ENCODE measurements at regions not wholly inside any gene's neighbourhood (a gene's known extent, or its start where the extent isn't known, plus 50 kb on each side); places are given as distances from the start of the nearest gene placed in this dataset.

DNA sequence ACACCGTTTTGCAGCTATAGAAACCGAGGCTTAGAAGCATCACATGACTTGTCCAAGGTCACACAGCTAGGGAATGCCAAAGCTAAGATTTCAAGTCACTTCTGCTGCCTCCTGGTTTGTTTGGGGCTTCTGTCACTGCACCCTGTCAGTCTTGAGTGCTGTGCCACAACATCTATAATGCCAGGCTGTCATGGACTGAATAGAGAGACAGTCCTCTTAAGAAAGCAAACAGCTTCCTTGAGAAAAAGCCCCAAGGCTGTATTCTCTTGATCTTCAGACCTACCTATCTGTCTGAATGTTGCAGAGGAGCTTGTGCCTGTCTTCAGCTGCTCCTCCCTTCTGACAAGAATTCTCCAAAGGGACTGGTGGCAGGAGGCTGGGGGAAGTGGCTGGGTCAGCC lies 81.6 kb downstream of the OLFM4 start:
- no TSS peak for BruUV-seq (replicated peaks)
- in situ Hi-C loops (cut with HindIII; ENCODE audit: low pct_unique_long_range_greater_than_20kb, low sequenced_read_pairs): no loop called here

DNA sequence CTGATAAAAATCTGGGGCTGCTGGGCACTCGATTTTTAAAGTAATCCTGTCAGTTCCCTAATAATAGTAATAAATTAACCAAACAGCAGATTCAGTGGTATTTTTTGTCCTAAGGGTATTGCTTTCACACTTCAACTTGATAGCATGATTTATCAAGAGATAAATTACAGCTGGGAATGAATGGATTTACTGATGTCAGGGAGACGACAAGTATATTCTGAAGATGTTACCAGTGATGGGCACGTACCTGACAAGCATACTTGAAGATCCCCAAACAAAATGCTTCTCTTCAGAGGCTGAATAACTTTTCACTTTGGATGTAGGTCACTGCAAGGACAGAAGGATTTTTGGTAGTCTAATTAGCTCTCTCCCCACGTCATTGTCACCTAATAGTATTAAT lies 82.0 kb downstream of the OLFM4 start:
- intact Hi-C loops (cut with micrococcal nuclease; ENCODE audit: unreplicated experiment) (no loop called here), in situ Hi-C loops (cut with HindIII; ENCODE audit: low pct_unique_long_range_greater_than_20kb, low sequenced_read_pairs) (no loop called here)
- DNase-seq (ENCODE audit: low read depth, low spot score) (no peak), ATAC-seq (no peak)
- no peak overlapping the region for H3K27ac ChIP-seq (ENCODE audit: low read length)
- H3K4me3 ChIP-seq (ENCODE audit: low read depth in 2 of 2, low read length in 2 of 2): no peak overlapping the region
- POLR2A ChIA-PET: no interaction called here
- no peaks in the 10 kb centered on the region for H3K27me3 ChIP-seq (ENCODE audit: control insufficient read depth, insufficient read depth, low read length)
- BruUV-seq (replicated peaks): no TSS peak
- CTCF ChIA-PET: no interaction called here
- H3K36me3 ChIP-seq (ENCODE audit: control insufficient read depth, insufficient read depth, low read length): no peaks in the 10 kb centered on the region; the same call in 1 of the 2 replicates
- no peaks in the 10 kb centered on the region for H3K4me1 ChIP-seq (ENCODE audit: control insufficient read depth, insufficient read depth, low read length)
- TF ChIP-seq SIN3A (IDR thresholded peaks at IDR 0.05; ENCODE audit: borderline replicate concordance, insufficient read depth, low read depth, low read length): no peak
- TF ChIP-seq, protein P1, sequence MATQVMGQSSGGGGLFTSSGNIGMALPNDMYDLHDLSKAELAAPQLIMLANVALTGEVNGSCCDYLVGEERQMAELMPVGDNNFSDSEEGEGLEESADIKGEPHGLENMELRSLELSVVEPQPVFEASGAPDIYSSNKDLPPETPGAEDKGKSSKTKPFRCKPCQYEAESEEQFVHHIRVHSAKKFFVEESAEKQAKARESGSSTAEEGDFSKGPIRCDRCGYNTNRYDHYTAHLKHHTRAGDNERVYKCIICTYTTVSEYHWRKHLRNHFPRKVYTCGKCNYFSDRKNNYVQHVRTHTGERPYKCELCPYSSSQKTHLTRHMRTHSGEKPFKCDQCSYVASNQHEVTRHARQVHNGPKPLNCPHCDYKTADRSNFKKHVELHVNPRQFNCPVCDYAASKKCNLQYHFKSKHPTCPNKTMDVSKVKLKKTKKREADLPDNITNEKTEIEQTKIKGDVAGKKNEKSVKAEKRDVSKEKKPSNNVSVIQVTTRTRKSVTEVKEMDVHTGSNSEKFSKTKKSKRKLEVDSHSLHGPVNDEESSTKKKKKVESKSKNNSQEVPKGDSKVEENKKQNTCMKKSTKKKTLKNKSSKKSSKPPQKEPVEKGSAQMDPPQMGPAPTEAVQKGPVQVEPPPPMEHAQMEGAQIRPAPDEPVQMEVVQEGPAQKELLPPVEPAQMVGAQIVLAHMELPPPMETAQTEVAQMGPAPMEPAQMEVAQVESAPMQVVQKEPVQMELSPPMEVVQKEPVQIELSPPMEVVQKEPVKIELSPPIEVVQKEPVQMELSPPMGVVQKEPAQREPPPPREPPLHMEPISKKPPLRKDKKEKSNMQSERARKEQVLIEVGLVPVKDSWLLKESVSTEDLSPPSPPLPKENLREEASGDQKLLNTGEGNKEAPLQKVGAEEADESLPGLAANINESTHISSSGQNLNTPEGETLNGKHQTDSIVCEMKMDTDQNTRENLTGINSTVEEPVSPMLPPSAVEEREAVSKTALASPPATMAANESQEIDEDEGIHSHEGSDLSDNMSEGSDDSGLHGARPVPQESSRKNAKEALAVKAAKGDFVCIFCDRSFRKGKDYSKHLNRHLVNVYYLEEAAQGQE (IDR thresholded peaks at IDR 0.05; ENCODE audit: insufficient read depth in 1 of 2, low read depth in 2 of 2, low read length in 1 of 2): no peak
- TF ChIP-seq POLR2AphosphoS5 (IDR thresholded peaks at IDR 0.05; ENCODE audit: low read depth, low read length): no peak
- TF ChIP-seq, protein P2, sequence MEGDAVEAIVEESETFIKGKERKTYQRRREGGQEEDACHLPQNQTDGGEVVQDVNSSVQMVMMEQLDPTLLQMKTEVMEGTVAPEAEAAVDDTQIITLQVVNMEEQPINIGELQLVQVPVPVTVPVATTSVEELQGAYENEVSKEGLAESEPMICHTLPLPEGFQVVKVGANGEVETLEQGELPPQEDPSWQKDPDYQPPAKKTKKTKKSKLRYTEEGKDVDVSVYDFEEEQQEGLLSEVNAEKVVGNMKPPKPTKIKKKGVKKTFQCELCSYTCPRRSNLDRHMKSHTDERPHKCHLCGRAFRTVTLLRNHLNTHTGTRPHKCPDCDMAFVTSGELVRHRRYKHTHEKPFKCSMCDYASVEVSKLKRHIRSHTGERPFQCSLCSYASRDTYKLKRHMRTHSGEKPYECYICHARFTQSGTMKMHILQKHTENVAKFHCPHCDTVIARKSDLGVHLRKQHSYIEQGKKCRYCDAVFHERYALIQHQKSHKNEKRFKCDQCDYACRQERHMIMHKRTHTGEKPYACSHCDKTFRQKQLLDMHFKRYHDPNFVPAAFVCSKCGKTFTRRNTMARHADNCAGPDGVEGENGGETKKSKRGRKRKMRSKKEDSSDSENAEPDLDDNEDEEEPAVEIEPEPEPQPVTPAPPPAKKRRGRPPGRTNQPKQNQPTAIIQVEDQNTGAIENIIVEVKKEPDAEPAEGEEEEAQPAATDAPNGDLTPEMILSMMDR (IDR thresholded peaks at IDR 0.05): no peak
- TF ChIP-seq TCF7L2 (IDR thresholded peaks at IDR 0.05; ENCODE audit: low read depth, low read length): no peak
- H3K9me3 ChIP-seq (ENCODE audit: control insufficient read depth, insufficient read depth, low read depth, low read length): no peaks in the 10 kb centered on the region

More for the DNA sequence above, 81.6 kb downstream of the OLFM4 start:
- H3K4me3 ChIP-seq (ENCODE audit: low read depth in 2 of 2, low read length in 2 of 2): no peak overlapping the region
- ATAC-seq (no peak), DNase-seq (ENCODE audit: low read depth, low spot score) (no peak)
- CTCF ChIA-PET: interaction anchor here (0.6 kb wide), 1 partner anchor 145 kb away, joined by 7 read pairs; no protein-coding TSS in a partner anchor
- no peak overlapping the region for H3K27ac ChIP-seq (ENCODE audit: low read length)
- no peaks in the 10 kb centered on the region for H3K4me1 ChIP-seq (ENCODE audit: control insufficient read depth, insufficient read depth, low read length)
- H3K27me3 ChIP-seq (ENCODE audit: control insufficient read depth, insufficient read depth, low read length): no peaks in the 10 kb centered on the region
- H3K9me3 ChIP-seq (ENCODE audit: control insufficient read depth, insufficient read depth, low read depth, low read length): no peaks in the 10 kb centered on the region
- TF ChIP-seq, protein P2 (IDR thresholded peaks at IDR 0.05): no peak
- TF ChIP-seq, protein P1 (IDR thresholded peaks at IDR 0.05; ENCODE audit: insufficient read depth in 1 of 2, low read depth in 2 of 2, low read length in 1 of 2): no peak
- TF ChIP-seq TCF7L2 (IDR thresholded peaks at IDR 0.05; ENCODE audit: low read depth, low read length): no peak
- TF ChIP-seq SIN3A (IDR thresholded peaks at IDR 0.05; ENCODE audit: borderline replicate concordance, insufficient read depth, low read depth, low read length): no peak
- no peak for TF ChIP-seq POLR2AphosphoS5 (IDR thresholded peaks at IDR 0.05; ENCODE audit: low read depth, low read length)
- POLR2A ChIA-PET: no interaction called here
- H3K36me3 ChIP-seq (ENCODE audit: control insufficient read depth, insufficient read depth, low read length): no peaks in the 10 kb centered on the region; the same call in 1 of the 2 replicates
- intact Hi-C loops (cut with micrococcal nuclease; ENCODE audit: unreplicated experiment): no loop called here

All from Panc1 (cell line).